Stimulated activated naive CD8-positive, alpha-beta T cell treated with anti-CD3 and anti-CD28 coated beads, Interleukin-15, amount 100 ng/mL, for 72 hours (primary cell): ENCODE measurements at regions not wholly inside any gene's neighbourhood (a gene's known extent, or its start where the extent isn't known, plus 50 kb on each side); places are given as distances from the start of the nearest gene placed in this dataset.

Experiments used
- ATAC-seq: fragments of 150-1000 bp; cut with Tn5 transposase; 2 replicates; pipeline ENCODE4 v1.10.0; 2021; ENCODE audit warnings: mild to moderate bottlenecking, moderate library complexity
- DNase-seq, 2 donors: peaks; one replicate each; pipeline ENCODE4 v3.0.0; 2021 to 2022
- H3K27ac Mint-ChIP-seq, 2 donors: one replicate each; pipeline ENCODE4 v1.8.0; 2022; ENCODE audit warnings: mild to moderate bottlenecking in 2 of 2, mixed read lengths in 2 of 2, moderate library complexity in 2 of 2
- H3K27me3 Mint-ChIP-seq: one replicate; pipeline ENCODE4 v1.8.0; 2022; ENCODE audit warnings: mixed read lengths
- H3K4me1 Mint-ChIP-seq: one replicate; pipeline ENCODE4 v1.8.0; 2022; ENCODE audit warnings: mild to moderate bottlenecking, mixed read lengths
- H3K4me3 Mint-ChIP-seq, 2 donors: one replicate each; pipeline ENCODE4 v1.8.0; 2022; ENCODE audit warnings: mild to moderate bottlenecking in 2 of 2, mixed read lengths in 2 of 2, moderate library complexity in 1 of 2
- H3K9me3 Mint-ChIP-seq, 2 donors: one replicate each; pipeline ENCODE4 v1.8.0; 2022; ENCODE audit warnings: mixed read lengths in 2 of 2

DNA sequence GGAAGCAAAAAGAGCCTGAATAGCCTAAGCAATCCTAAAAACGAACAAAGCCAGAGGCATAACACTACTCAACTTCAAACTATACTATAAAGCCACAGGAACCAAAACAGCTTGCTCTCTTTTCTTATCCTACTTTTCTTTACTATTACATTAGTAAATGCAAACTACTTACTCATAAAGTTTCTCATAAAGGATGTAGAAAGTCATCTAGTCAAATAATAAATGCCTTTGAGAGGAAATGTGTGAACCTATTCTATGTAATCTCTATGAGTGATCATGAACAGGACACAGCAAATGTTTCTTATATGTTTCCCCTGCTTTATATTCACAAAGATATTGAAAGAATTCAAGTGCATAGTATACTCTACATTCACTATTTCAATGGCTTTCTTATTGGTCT lies 176.9 kb upstream of the MDGA2 start:
- H3K27ac Mint-ChIP-seq: no peak overlapping the region
- H3K4me1 Mint-ChIP-seq: no peaks in the 10 kb centered on the region
- DNase-seq (no peak), ATAC-seq (no peak)
- no peak overlapping the region for H3K4me3 Mint-ChIP-seq
- no peaks in the 10 kb centered on the region for H3K27me3 Mint-ChIP-seq
- H3K9me3 Mint-ChIP-seq: peaks cover 14 to 15% of the 10 kb centered on the region in 2 donors

GRCh38 chr14:47846008-47846407 lies 170.6 kb upstream of the MDGA2 start:
- ATAC-seq (no peak), DNase-seq (no peak)
- H3K4me1 Mint-ChIP-seq: no peaks in the 10 kb centered on the region
- H3K27ac Mint-ChIP-seq: no peak overlapping the region
- no peaks in the 10 kb centered on the region for H3K27me3 Mint-ChIP-seq
- peaks cover 21 to 34% of the 10 kb centered on the region in 2 donors for H3K9me3 Mint-ChIP-seq
- no peak overlapping the region for H3K4me3 Mint-ChIP-seq

- H3K27ac Mint-ChIP-seq: no peak overlapping the region
- H3K4me3 Mint-ChIP-seq: no peak overlapping the region
- no peaks in the 10 kb centered on the region for H3K4me1 Mint-ChIP-seq
- H3K27me3 Mint-ChIP-seq: no peaks in the 10 kb centered on the region
- peaks cover 6 to 22% of the 10 kb centered on the region in 2 donors for H3K9me3 Mint-ChIP-seq
- ATAC-seq (no peak), DNase-seq (no peak)
Measured at GRCh38 chr14:47843236-47843635, 167.8 kb upstream of the MDGA2 start.

- no peaks in the 10 kb centered on the region for H3K4me1 Mint-ChIP-seq
- no peak overlapping the region for H3K27ac Mint-ChIP-seq
- H3K27me3 Mint-ChIP-seq: no peaks in the 10 kb centered on the region
- no peak overlapping the region for H3K4me3 Mint-ChIP-seq
- ATAC-seq: no peak
- DNase-seq: no peak
- no peaks in the 10 kb centered on the region for H3K9me3 Mint-ChIP-seq
Measured at GRCh38 chr14:47833011-47833410, 157.6 kb upstream of the MDGA2 start.

DNA sequence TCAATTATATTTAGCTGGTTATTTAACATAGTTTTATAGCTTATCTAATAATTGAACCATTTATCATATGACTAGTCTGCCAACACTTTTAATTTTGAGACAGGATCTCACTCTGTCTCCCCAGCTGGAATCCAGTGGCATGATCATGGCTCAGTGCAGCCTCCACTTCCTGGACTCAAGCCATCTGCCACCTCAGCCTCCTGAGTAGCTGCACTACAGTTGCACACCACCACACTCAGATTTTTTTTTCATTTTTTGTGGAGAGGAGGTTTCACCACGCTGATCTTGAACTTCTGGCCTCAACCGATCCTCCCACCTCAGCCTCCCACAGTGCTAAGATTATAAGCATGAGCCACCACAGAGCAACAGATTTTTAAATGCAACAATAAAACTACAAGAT lies 151.4 kb upstream of the MDGA2 start:
- no peak overlapping the region for H3K4me3 Mint-ChIP-seq
- no peaks in the 10 kb centered on the region for H3K27me3 Mint-ChIP-seq
- DNase-seq (no peak), ATAC-seq (no peak)
- H3K27ac Mint-ChIP-seq: no peak overlapping the region
- peaks cover 0 to 4% of the 10 kb centered on the region in 2 donors for H3K9me3 Mint-ChIP-seq
- no peaks in the 10 kb centered on the region for H3K4me1 Mint-ChIP-seq

- DNase-seq: no peak
- Mint-ChIP-seq H3K9me3 (peaks cover 13 to 31% of the 10 kb centered on the region in 2 donors), H3K27ac (no peak overlapping the region), H3K4me1 (no peaks in the 10 kb centered on the region), H3K27me3 (no peaks in the 10 kb centered on the region), H3K4me3 (no peak overlapping the region)
- ATAC-seq: no peak
Measured at GRCh38 chr14:47822326-47822725, 146.9 kb upstream of the MDGA2 start.

- Mint-ChIP-seq H3K9me3 (peaks cover 13 to 42% of the 10 kb centered on the region in 2 donors), H3K27me3 (no peaks in the 10 kb centered on the region), H3K27ac (no peak overlapping the region), H3K4me1 (no peaks in the 10 kb centered on the region), H3K4me3 (no peak overlapping the region)
- DNase-seq (no peak), ATAC-seq (no peak)
Measured at GRCh38 chr14:47821135-47821534, 145.7 kb upstream of the MDGA2 start.

GRCh38 chr14:47790477-47790876 lies 115.1 kb upstream of the MDGA2 start:
- H3K27me3 Mint-ChIP-seq: no peaks in the 10 kb centered on the region
- H3K4me3 Mint-ChIP-seq: no peak overlapping the region
- no peak overlapping the region for H3K27ac Mint-ChIP-seq
- no peaks in the 10 kb centered on the region for H3K4me1 Mint-ChIP-seq
- peaks cover 10 to 13% of the 10 kb centered on the region in 2 donors for H3K9me3 Mint-ChIP-seq
- no peak for DNase-seq
- no peak for ATAC-seq

- Mint-ChIP-seq H3K4me1 (no peaks in the 10 kb centered on the region), H3K27me3 (no peaks in the 10 kb centered on the region), H3K4me3 (no peak overlapping the region), H3K9me3 (peaks cover 8 to 27% of the 10 kb centered on the region in 2 donors), H3K27ac (no peak overlapping the region)
- DNase-seq: no peak
- ATAC-seq: no peak
Measured at GRCh38 chr14:47785058-47785457, 109.7 kb upstream of the MDGA2 start.

DNA sequence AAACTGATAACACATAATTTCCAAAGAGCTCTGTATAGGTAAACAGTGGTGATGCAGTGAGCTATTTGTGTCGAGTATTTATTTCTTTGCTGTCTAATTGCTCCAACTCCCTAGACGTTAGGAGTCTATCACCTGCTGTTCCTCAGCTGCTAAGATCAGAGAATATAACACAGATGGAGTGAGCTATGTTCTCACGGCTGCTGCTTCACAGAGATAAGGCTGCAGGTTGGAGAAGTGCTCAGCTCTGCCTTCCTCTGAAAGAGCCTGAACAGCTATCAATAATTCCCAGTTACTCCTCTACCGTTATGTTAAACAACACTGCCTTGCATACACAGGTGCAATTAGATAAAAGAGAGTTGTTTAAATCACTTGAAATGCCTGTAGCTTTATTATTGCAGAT lies 103.2 kb upstream of the MDGA2 start:
- Mint-ChIP-seq H3K4me1 (no peaks in the 10 kb centered on the region), H3K9me3 (peaks cover 8 to 23% of the 10 kb centered on the region in 2 donors), H3K27ac (no peak overlapping the region), H3K27me3 (no peaks in the 10 kb centered on the region), H3K4me3 (no peak overlapping the region)
- ATAC-seq (no peak), DNase-seq (no peak)

GRCh38 chr14:47772652-47773051 lies 97.2 kb upstream of the MDGA2 start:
- H3K9me3 Mint-ChIP-seq: peaks cover 5 to 14% of the 10 kb centered on the region in 2 donors
- no peaks in the 10 kb centered on the region for H3K27me3 Mint-ChIP-seq
- ATAC-seq (no peak), DNase-seq (no peak)
- H3K4me1 Mint-ChIP-seq: no peaks in the 10 kb centered on the region
- H3K4me3 Mint-ChIP-seq: no peak overlapping the region
- no peak overlapping the region for H3K27ac Mint-ChIP-seq

DNA sequence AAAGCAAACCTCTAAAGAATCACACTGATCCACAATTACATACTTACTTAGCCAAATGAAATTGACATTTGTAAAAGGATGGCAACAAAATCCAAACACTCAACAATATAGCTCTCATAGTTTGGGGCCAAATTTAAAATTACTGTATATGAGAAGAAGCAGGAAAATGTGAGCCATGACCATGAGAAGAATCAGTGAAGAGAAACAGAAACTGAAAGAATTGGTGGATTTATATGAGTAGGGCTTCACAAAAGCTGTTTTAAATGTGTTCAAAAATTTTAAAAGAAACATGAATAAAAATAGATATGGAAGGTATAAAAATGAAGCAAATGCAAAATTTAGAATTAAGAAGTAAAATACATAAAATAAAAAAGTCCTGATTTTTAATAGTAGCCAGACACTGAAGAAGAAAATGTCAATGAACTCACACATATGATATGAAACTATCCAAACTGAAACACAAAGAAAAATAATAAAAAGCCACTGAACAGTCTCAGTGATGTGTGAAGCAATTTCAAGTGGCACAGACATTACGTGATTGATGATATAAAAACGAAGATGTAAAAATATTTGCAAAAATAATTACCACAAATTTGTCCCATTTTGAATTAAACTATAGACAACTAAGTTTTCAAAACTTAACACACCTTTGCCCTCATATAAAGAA lies 87.9 kb upstream of the MDGA2 start:
- Mint-ChIP-seq H3K4me1 (no peaks in the 10 kb centered on the region), H3K27ac (no peak overlapping the region), H3K9me3 (peaks cover 18 to 38% of the 10 kb centered on the region in 2 donors), H3K27me3 (no peaks in the 10 kb centered on the region), H3K4me3 (no peak overlapping the region)
- ATAC-seq (no peak), DNase-seq (no peak)

DNA sequence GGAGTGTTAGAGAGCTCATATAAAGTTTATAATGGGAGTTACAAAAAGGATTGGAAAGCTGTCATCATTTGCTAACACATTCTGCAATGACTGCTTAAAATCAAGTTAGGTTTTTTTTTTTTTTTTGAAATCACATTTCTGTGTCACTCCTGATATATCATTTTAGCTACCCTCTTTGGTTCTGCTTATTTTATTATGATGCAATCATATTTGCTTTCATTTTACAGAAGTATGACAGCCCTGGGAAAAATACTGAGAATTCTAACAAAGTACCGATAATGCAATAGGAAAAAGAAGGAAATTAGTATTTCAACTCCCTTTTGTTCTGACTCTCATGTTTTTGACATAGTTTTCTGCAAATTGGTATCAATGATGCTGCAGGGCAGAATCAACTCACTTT lies 71.6 kb upstream of the MDGA2 start:
- H3K4me3 Mint-ChIP-seq: no peak overlapping the region
- peaks cover 0 to 5% of the 10 kb centered on the region in 2 donors for H3K9me3 Mint-ChIP-seq
- no peak for DNase-seq
- no peak overlapping the region for H3K27ac Mint-ChIP-seq
- ATAC-seq: no peak
- no peaks in the 10 kb centered on the region for H3K27me3 Mint-ChIP-seq
- H3K4me1 Mint-ChIP-seq: no peaks in the 10 kb centered on the region

DNA sequence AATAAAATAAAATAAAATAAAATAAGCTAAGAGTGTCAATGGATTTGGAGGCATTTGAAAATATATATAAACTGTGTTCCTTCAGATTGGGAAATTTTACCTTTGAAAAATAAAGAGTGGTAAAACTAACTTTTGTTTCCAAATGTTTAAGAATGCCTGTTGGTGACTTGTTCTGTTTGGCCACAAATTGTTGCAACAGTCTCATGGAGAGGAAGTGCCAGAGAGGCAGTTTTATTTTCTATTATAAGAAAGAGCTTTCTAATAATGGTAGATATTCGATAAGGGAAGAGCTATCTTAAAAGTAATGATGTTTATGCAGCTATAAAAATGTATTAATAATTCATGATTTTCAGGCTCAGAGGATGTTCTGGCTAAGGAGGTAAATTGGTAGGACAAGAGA lies 68.8 kb upstream of the MDGA2 start:
- DNase-seq: no peak
- Mint-ChIP-seq H3K9me3 (no peaks in the 10 kb centered on the region), H3K27ac (no peak overlapping the region), H3K4me3 (no peak overlapping the region), H3K4me1 (no peaks in the 10 kb centered on the region), H3K27me3 (no peaks in the 10 kb centered on the region)
- ATAC-seq: no peak

DNA sequence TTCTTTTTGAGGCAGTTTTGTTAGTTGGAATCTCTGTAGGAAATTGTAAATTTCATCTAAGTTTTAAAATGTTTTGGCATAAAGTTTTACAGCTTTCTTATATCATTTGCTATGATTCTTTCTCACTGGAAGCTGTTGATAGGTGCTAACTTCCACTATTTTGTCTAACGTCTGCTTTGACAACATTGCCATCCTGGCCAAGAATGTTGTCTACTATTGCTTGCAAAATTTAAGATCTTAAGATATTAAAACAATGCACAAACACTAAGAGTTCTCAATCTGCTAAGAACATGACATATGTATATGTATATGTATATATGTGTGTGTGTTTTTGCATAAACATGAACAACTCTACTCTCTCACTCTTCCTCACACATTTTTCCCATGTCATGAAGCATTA lies 64.1 kb upstream of the MDGA2 start:
- Mint-ChIP-seq H3K4me1 (no peaks in the 10 kb centered on the region), H3K27me3 (no peaks in the 10 kb centered on the region), H3K9me3 (no peaks in the 10 kb centered on the region), H3K27ac (no peak overlapping the region), H3K4me3 (no peak overlapping the region)
- no peak for ATAC-seq
- DNase-seq: no peak

DNA sequence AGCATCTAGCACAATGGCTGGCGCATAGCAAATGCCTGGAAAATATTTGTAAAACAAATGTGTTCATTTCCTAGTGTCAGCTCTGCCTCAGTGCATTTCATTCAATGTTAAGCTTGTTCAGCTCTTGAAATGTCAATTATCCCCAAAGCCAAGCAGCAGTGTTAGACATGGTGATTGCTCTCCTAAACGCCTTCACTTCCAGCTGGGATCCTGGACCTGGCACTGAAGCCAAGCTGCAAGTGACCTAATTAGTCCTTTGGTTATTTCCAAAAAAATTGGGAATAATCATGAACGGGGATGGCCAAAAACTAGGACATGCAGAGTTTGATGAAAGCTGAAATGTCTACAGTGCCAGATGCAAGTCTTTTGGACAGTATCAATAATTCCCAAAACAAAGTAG lies 54.9 kb upstream of the MDGA2 start:
- no peak overlapping the region for H3K27ac Mint-ChIP-seq
- H3K4me3 Mint-ChIP-seq: no peak overlapping the region
- H3K27me3 Mint-ChIP-seq: no peaks in the 10 kb centered on the region
- no peaks in the 10 kb centered on the region for H3K9me3 Mint-ChIP-seq
- DNase-seq (no peak), ATAC-seq (no peak)
- no peaks in the 10 kb centered on the region for H3K4me1 Mint-ChIP-seq
